IMR-90 (cell line): ENCODE measurements at regions not wholly inside any gene's neighbourhood (a gene's known extent, or its start where the extent isn't known, plus 50 kb on each side); places are given as distances from the start of the nearest gene placed in this dataset.

Experiments used
- ATAC-seq: fragments of 200-7000 bp; cut with Tn5 transposase; 2 replicates; pipeline ENCODE4 v1.9.1; 2020; ENCODE audit warnings: low read depth, mild to moderate bottlenecking, moderate library complexity
- BruUV-seq: library from RNA; stranded (reverse); fragments of 400-500 nt; replicated peaks from 2 replicates; lab custom pipeline; 2021; lab: Mats Ljungman, UMichigan
- CTCF ChIA-PET: fragments of 300-600 bp; formaldehyde crosslinking; extraction: SDS; loops from one replicate; lab custom pipeline; 2021; ENCODE audit warnings: antibody characterized with exemption; lab: Yijun Ruan, JAX
- POLR2A ChIA-PET: fragments of 300-600 bp; sonication (Branson Sonifier 250); formaldehyde crosslinking; loops from one replicate; lab custom pipeline; 2022; ENCODE audit warnings: antibody characterized with exemption; ENCODE audit not compliant: unreplicated experiment; lab: Charles Lee
- DNase-seq: peaks from one replicate; pipeline ENCODE4 v3.0.0; 2013
- H2AFZ ChIP-seq: replicated peaks from 2 replicates; pipeline ENCODE3; 2013; ENCODE audit warnings: low read length, mild to moderate bottlenecking; ENCODE audit not compliant: poor library complexity
- H2AK5ac ChIP-seq: 2 replicates; pipeline ENCODE4 v1.6.1; 2013; ENCODE audit warnings: low read depth, low read length, inconsistent platforms
- H2AK9ac ChIP-seq: replicated peaks from 2 replicates; pipeline ENCODE3; 2013; ENCODE audit warnings: mild to moderate bottlenecking, low read depth, low read length, moderate library complexity; ENCODE audit not compliant: poor library complexity
- H2BK120ac ChIP-seq: 2 replicates; pipeline ENCODE4 v1.6.1; 2013; ENCODE audit warnings: low read depth, low read length, inconsistent platforms
- H2BK15ac ChIP-seq: 3 replicates; pipeline ENCODE4 v1.6.1; 2013; ENCODE audit warnings: low read depth, low read length, inconsistent platforms
- H2BK20ac ChIP-seq: 2 replicates; pipeline ENCODE4 v1.6.1; 2013; ENCODE audit warnings: low read depth, mild to moderate bottlenecking, inconsistent platforms, low read length, moderate library complexity
- H2BK5ac ChIP-seq: 2 replicates; pipeline ENCODE4 v1.6.1; 2013; ENCODE audit warnings: mild to moderate bottlenecking, low read depth, low read length, inconsistent platforms; ENCODE audit not compliant: poor library complexity, severe bottlenecking
- H3K14ac ChIP-seq: replicated peaks from 2 replicates; pipeline ENCODE4 v1.6.1; 2013; ENCODE audit warnings: low read depth, low read length, inconsistent platforms
- H3K18ac ChIP-seq: 2 replicates; pipeline ENCODE4 v1.6.1; 2013; ENCODE audit warnings: low read depth, low read length, control low read depth
- H3K23ac ChIP-seq: 2 replicates; pipeline ENCODE4 v1.6.1; 2013; ENCODE audit warnings: low read depth, low read length, inconsistent platforms
- H3K27ac ChIP-seq: 2 replicates; pipeline ENCODE4 v1.5.1; 2013; ENCODE audit warnings: mild to moderate bottlenecking, control low read depth, low read length; ENCODE audit not compliant: insufficient read depth
- H3K27me3 ChIP-seq: 2 replicates; pipeline ENCODE4 v1.6.1; 2013; ENCODE audit warnings: low read length; ENCODE audit not compliant: control insufficient read depth, insufficient read depth
- H3K36me3 ChIP-seq: 2 replicates; pipeline ENCODE4 v1.6.1; 2013; ENCODE audit warnings: low read length, mixed read lengths; ENCODE audit not compliant: control insufficient read depth, insufficient read depth
- H3K4ac ChIP-seq: 2 replicates; pipeline ENCODE4 v1.6.1; 2013; ENCODE audit warnings: low read depth, low read length, inconsistent platforms
- H3K4me1 ChIP-seq: 2 replicates; pipeline ENCODE4 v1.6.1; 2013; ENCODE audit warnings: low read length, mixed read lengths; ENCODE audit not compliant: control insufficient read depth, insufficient read depth
- H3K4me2 ChIP-seq: 2 replicates; pipeline ENCODE4 v1.6.1; 2013; ENCODE audit warnings: low read depth, mild to moderate bottlenecking, control low read depth, low read length, moderate library complexity
- H3K4me3 ChIP-seq: 2 replicates; pipeline ENCODE4 v1.5.1; 2013; ENCODE audit warnings: low read depth, mild to moderate bottlenecking, control low read depth, low read length, moderate library complexity; ENCODE audit not compliant: insufficient read depth
- H3K56ac ChIP-seq: 2 replicates; pipeline ENCODE4 v1.6.1; 2013; ENCODE audit warnings: low read length, inconsistent platforms; ENCODE audit not compliant: insufficient read depth; ENCODE audit errors: extremely low read depth
- H3K79me1 ChIP-seq, 2 experiments: 2 replicates each; pipeline ENCODE4 v1.6.1; 2013; ENCODE audit warnings: low read length in 2 of 2, inconsistent platforms in 1 of 2, low read depth in 1 of 2
- H3K9ac ChIP-seq: 2 replicates; pipeline ENCODE4 v1.6.1; 2013; ENCODE audit warnings: low read depth, low read length, control low read depth
- H3K9me1 ChIP-seq: 2 replicates; pipeline ENCODE4 v1.6.1; 2013; ENCODE audit warnings: low read length, inconsistent platforms; ENCODE audit not compliant: insufficient read depth
- H3K9me3 ChIP-seq: 2 replicates; pipeline ENCODE4 v1.6.1; 2013; ENCODE audit warnings: low read length; ENCODE audit not compliant: control insufficient read depth, insufficient read depth
- H4K20me1 ChIP-seq: 2 replicates; pipeline ENCODE4 v1.6.1; 2013; ENCODE audit warnings: low read length, inconsistent platforms; ENCODE audit not compliant: insufficient read depth
- H4K5ac ChIP-seq: 2 replicates; pipeline ENCODE4 v1.6.1; 2013; ENCODE audit warnings: mild to moderate bottlenecking, low read depth, low read length, control low read depth
- H4K8ac ChIP-seq, 2 experiments: 2 replicates each; pipeline ENCODE4 v1.6.1; 2013; ENCODE audit warnings: low read depth in 2 of 2, low read length in 2 of 2, control low read depth in 1 of 2, inconsistent platforms in 1 of 2
- H4K91ac ChIP-seq: 2 replicates; pipeline ENCODE4 v1.6.1; 2013; ENCODE audit warnings: low read depth, low read length, inconsistent platforms; ENCODE audit not compliant: insufficient read depth
- CHD1 ChIP-seq: IDR thresholded peaks from 2 replicates; pipeline ENCODE4 v1.6.1; 2012; ENCODE audit warnings: low read depth, low read length, improper control_type of control experiment
- ELK1 ChIP-seq: fragments of 150-350 bp; IDR thresholded peaks from 2 replicates; pipeline ENCODE4 v1.6.1; 2016; ENCODE audit warnings: low read depth, mild to moderate bottlenecking, low read length, moderate library complexity, borderline replicate concordance
- FOS ChIP-seq: fragments of 150-350 bp; IDR thresholded peaks from 2 replicates; pipeline ENCODE4 v1.6.1; 2016; ENCODE audit warnings: low read depth, low read length
- MAFK ChIP-seq: IDR thresholded peaks from 2 replicates; pipeline ENCODE4 v1.6.1; 2012; ENCODE audit warnings: low read depth, low read length, improper control_type of control experiment
- MXI1 ChIP-seq: IDR thresholded peaks from 2 replicates; pipeline ENCODE4 v1.6.1; 2012; ENCODE audit warnings: low read depth, mild to moderate bottlenecking, low read length, moderate library complexity, borderline replicate concordance
- RAD21 ChIP-seq: IDR thresholded peaks from 2 replicates; pipeline ENCODE4 v1.6.1; 2012; ENCODE audit warnings: low read length, improper control_type of control experiment
- RCOR1 ChIP-seq: IDR thresholded peaks from 2 replicates; pipeline ENCODE4 v1.6.1; 2012; ENCODE audit warnings: mild to moderate bottlenecking, low read length, improper control_type of control experiment; ENCODE audit not compliant: insufficient replicate concordance
- RFX5 ChIP-seq: IDR thresholded peaks from 2 replicates; pipeline ENCODE4 v1.8.0; 2012; ENCODE audit warnings: low read depth, mild to moderate bottlenecking, low read length, moderate library complexity
- SMC3 ChIP-seq: fragments of 150-350 bp; IDR thresholded peaks from 2 replicates; pipeline ENCODE4 v1.6.1; 2016; ENCODE audit warnings: low read depth, mild to moderate bottlenecking, antibody characterized with exemption, low read length, moderate library complexity
- USF2 ChIP-seq: fragments of 150-350 bp; IDR thresholded peaks from 2 replicates; pipeline ENCODE4 v1.6.1; 2017; ENCODE audit warnings: mild to moderate bottlenecking, antibody characterized with exemption, low read length, low read depth
- WGBS, 2 experiments: methylation state at CpG; one replicate each; pipeline versions ENCODE4 v1.1.5 to v1.1.7; 2013; ENCODE audit warnings: missing lambda C conversion rate in 2 of 2; ENCODE audit not compliant: insufficient read length in 1 of 2; ENCODE audit errors: extremely low coverage in 2 of 2; 5-methylcytosine and 5-hydroxymethylcytosine counted together
- dilution Hi-C: fragments of 300-500 bp; cut with HindIII; formaldehyde crosslinking; loops from one replicate; pipeline ENCODE4 v1.14.3; 2018; ENCODE audit warnings: low sequenced_read_pairs; ENCODE audit not compliant: unreplicated experiment
- in situ Hi-C: fragments of 300-500 bp; cut with MboI; formaldehyde crosslinking; loops from 3 replicates; pipeline ENCODE4 v1.14.3; 2019; ENCODE audit warnings: low sequenced_read_pairs, inconsistent platforms, mixed read lengths
- intact Hi-C: fragments of 100-400 bp; cut with micrococcal nuclease; formaldehyde crosslinking; loops from 2 replicates; pipeline ENCODE4 v1.10.0; 2022

DNA sequence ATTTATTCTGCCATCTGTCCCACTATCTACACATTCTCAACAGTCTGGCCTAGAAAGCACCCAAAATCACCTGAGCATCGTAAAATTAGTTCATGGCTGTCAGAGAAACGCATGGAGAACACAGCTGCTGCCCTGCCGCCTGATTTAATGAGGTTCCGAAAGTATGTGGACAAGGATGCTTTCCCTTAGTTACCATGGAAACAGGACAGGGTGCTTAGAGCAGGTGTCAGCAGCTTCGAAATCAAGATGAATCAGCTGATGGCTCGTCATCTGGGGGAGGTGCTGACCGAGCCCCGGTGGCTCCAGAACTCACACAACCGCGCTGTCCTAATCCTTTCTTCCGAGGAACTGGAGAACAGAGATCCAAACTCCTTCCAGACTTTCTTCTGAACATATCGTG is 151.5 kb downstream of the TEX36 start:
- no peak overlapping the region for H3K4me3 ChIP-seq
- ATAC-seq (no peak), DNase-seq (no peak)
- ChIA-PET CTCF (no interaction called here), POLR2A (no interaction called here)
- dilution Hi-C loops = no loop called here
- no peaks in the 10 kb centered on the region for H3K9me3 ChIP-seq
- BruUV-seq = no TSS peak
- H3K27me3 ChIP-seq = peaks cover 3% of the 10 kb centered on the region
- H3K79me1 ChIP-seq = no peaks in the 10 kb centered on the region
- no peaks in the 10 kb centered on the region for H3K4me1 ChIP-seq
- no peak overlapping the region for H2BK20ac ChIP-seq
- no peaks in the 10 kb centered on the region for H3K36me3 ChIP-seq
- no peak overlapping the region for H3K4ac ChIP-seq
- H3K9ac ChIP-seq = no peak overlapping the region
- no peak overlapping the region for H2AK5ac ChIP-seq
- no peak overlapping the region for H2AK9ac ChIP-seq
- 40% methylated on average over 9 of the region's 12 CpGs; no CpG with 5 or more reads in 1 of the 2 experiments for WGBS, 2 experiments
- H2BK120ac ChIP-seq = no peak overlapping the region
- no peak overlapping the region for H3K27ac ChIP-seq
- H3K18ac ChIP-seq = no peak overlapping the region
- H3K56ac ChIP-seq = no peak overlapping the region
- H3K4me2 ChIP-seq = no peak overlapping the region
- H2BK15ac ChIP-seq = no peak overlapping the region
- no peaks in the 10 kb centered on the region for H4K20me1 ChIP-seq
- intact Hi-C loops = no loop called here
- H3K23ac ChIP-seq = no peak overlapping the region
- no peak overlapping the region for H2BK5ac ChIP-seq
- no peak overlapping the region for H3K14ac ChIP-seq
- H4K91ac ChIP-seq = no peak overlapping the region
- no peak overlapping the region for H2AFZ ChIP-seq
- H4K5ac ChIP-seq = no peak overlapping the region
- TF ChIP-seq MXI1 (no peak), SMC3 (no peak), ELK1 (no peak), FOS (no peak), CHD1 (no peak), USF2 (no peak), RFX5 (no peak), MAFK (no peak), RAD21 (no peak), RCOR1 (no peak)
- no peak overlapping the region for H4K8ac ChIP-seq
- in situ Hi-C loops = no loop called here
- no peaks in the 10 kb centered on the region for H3K9me1 ChIP-seq
